ENCODE measurements at regions not wholly inside any gene's neighbourhood (a gene's known extent, or its start where the extent isn't known, plus 50 kb on each side); places are given as distances from the start of the nearest gene placed in this dataset.

DNA sequence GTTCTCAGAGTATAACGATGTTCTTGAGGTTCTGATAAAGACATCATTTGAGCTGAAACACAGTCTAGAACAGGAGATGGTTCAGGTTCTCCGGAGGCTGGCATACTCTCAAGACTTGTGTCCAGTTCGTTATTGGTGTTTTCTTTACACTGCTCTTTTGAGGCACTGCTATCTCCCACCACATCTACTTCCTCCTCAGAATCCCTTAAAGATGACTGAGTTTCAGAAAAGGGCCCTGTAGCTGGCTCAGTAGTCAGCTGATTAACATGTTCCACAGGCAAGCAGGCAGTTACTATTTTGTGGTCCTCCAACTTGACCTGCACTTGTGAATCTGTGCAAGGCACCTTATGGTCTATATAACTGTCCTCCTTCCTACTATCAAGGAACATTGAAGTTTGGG is 50.2 kb downstream of the ZZZ3 start:
- no peak for DNase-seq (ENCODE audit: low read depth)

DNA sequence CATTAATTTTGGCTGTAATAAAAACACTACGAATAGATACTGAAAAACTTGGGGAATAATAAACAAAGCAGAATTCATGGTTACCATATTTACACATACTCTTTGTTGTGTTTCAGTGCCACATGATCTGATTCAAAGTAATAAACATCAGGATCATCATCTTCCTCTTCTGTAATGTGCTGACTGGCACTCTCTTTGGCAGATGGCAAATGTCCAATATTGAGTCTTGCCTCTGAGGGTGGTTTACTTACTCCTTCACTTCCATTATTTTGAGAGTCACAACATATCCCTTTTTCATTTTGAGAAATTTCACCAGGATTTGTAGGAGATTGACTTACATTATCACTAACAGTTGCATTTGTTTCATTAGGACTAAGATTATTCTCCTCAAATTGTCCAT is 50.7 kb downstream of the ZZZ3 start:
- no peak for DNase-seq (ENCODE audit: low read depth)

DNA sequence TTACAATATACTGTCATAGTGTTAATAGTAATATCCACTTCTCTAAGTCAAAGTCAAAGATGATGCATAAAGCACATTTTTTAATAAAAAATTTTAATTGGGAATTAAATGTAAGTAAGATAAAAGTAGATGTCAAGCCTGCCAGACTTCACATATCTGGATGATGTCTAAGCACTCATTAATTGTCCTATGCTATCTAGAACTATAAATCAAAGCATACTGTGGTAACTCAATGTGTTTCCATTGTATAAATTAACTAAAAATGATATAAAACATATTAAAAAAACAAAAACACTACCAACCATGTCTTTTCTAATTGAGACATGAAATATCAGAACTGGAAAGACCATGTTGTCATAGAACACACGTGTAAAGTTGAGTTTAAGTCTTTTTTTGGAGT is 51.2 kb downstream of the ZZZ3 start:
- DNase-seq (ENCODE audit: low read depth): no peak

DNA sequence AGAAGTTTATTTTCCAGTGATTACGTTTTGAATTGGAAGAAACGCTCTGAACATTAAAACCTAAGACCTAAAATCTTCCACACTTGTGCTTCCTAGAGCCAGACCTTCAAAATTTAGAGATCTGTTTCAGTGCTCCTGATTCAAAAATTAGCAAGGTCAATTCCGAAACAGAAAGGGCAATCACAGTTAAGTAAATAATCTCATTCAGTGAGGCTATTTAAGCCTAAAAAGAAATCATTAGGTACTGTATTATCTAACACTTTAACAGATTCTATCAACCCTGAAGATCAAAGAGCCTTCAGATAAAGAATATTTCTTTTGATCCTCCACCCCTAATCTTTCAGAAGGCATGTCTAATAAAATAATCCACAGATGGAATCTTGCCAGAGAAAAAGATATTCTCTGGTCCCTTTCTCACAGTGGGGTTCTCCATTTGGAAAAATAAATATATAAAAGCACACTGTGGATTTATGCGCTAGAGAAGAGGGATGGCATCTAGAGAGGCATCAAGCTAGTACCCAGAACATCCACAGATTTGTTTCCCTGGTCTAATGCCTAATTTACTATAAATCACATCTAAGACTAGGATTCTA is 54.4 kb downstream of the ZZZ3 start:
- no peak for DNase-seq (ENCODE audit: low read depth)

DNA sequence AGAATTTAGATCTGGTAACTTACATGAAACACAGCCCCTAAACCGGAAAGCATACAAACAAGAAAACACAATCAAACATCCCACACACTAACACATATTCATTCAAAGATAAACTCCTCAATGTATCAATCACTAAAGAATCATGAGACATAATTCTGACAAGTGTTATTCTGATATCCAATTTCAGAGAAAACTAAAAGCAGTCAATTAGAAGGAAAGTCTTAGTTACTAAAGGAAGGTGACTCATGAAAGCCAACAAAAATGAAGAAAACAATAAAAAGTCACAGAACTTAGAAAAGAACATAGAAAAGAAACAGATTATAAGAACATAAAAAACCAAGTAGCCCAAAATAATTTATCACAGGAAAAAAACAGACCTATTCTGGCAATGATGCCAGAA is 57.2 kb downstream of the ZZZ3 start:
- DNase-seq (ENCODE audit: low read depth): peak; percentile 12

DNA sequence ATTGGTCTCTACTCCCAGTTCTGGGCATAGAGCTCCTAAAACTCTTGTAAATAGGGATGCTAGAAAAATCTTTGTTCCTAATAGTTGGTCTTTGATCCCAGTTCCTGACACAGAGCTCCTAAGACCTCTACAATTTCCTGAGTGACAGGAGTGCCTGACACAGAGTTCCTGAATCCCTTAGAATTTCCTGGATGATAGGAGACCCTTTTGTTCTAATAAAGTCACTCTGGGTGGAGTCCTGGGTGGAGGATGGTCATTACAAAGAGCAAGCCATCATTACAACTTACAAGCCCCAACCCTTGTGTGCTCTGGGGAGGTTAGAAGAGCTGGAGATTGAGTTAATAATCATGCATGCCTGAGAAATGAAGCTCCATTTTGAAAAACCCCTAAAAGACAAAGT is 58.4 kb downstream of the ZZZ3 start:
- no peak for DNase-seq (ENCODE audit: low read depth)

DNA sequence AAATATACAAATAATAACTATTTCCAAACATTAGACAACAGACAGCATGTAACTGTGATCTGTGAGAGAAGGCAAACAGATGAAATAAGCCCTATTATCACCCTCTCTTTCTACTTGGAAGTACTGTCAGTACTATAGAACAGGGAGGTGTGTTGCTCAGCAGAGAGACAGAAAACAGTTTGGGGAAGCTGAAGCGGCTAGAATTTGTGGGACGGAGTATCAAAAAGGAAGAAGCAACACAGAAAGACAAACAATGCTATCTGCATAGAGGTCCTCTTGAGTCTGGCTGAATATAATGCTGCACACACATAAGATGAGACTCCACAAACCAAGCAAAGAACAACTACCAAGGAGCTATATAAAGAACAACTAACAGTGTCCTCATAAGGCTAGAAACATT is 59.4 kb downstream of the ZZZ3 start:
- DNase-seq (ENCODE audit: low read depth): no peak

DNA sequence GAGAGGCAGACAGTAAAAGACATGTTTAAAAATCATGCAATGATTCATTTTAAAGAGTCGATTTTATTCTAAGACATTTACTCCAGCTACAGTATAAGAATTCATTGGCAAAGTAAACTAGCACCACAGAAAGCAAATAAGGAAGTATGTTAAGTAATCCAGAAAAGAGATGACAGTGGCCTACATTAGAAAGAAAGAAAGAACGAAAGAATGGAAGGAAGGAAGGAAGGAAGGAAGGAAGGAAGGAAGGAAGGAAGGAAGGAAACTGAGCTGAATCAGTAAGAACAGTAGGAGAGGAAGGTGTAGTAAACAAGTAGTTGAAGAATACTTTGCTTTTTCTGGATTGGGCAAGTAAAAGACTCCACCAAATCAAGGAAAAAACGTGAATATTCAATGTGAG is 62.2 kb downstream of the ZZZ3 start:
- DNase-seq (ENCODE audit: low read depth): no peak

DNA sequence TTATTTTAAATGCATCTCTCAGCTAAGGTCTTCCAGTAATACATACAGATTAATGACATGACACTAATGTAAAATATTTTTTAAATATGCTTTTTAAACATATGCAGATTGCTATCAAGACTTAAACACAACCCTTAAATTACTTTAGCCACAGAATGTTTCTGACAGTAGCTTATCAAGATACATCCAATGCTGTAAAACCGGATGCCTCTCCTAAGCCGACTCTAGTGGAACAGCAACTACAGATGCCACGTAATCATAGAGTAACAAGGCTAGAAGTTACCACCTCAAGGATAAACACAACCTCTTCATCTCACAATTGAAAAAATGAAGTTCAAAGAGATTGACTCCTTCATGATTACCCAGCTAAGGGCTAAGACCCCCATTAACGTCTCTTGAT is 68.4 kb downstream of the ZZZ3 start:
- DNase-seq (ENCODE audit: low read depth): no peak
